Tibial nerve (tissue), 4 donors: ENCODE measurements at regions not wholly inside any gene's neighbourhood (a gene's known extent, or its start where the extent isn't known, plus 50 kb on each side); places are given as distances from the start of the nearest gene placed in this dataset.

Source experiments
- DNase-seq, 2 donors: peaks; one replicate each; pipeline ENCODE4 v3.0.0-alpha.2; 2019; ENCODE audit warnings: low spot score in 2 of 2
- H3K27ac ChIP-seq, 4 donors: fragments of 200-600 bp; sonication (generic) in 3 of 4; one replicate each; pipeline ENCODE4 v1.5.1; 2017 to 2019; ENCODE audit warnings: mild to moderate bottlenecking in 1 of 4
- H3K27me3 ChIP-seq, 2 donors: fragments of 200-600 bp; sonication (generic) in 1 of 2; one replicate each; pipeline versions ENCODE4 v1.5.1 to v1.6.0; 2017 to 2019
- H3K36me3 ChIP-seq, 3 donors: fragments of 200-600 bp; sonication (generic); one replicate each; pipeline ENCODE4 v1.5.1; 2018 to 2019
- H3K4me1 ChIP-seq, 4 donors: fragments of 200-600 bp; sonication (generic) in 3 of 4; one replicate each; pipeline ENCODE4 v1.5.1; 2017 to 2019
- H3K4me3 ChIP-seq, 4 donors: fragments of 200-600 bp; sonication (generic) in 3 of 4; one replicate each; pipeline ENCODE4 v1.5.1; 2017 to 2019; ENCODE audit warnings: mild to moderate bottlenecking in 1 of 4, moderate library complexity in 1 of 4
- H3K9me3 ChIP-seq, 4 donors: fragments of 200-600 bp; sonication (generic) in 3 of 4; one replicate each; pipeline ENCODE4 v1.5.1; 2017 to 2019
- EP300 ChIP-seq, 2 donors: sonication (generic); formaldehyde crosslinking; IDR thresholded peaks; one replicate each; pipeline ENCODE4 v1.6.1; 2017; ENCODE audit warnings: antibody characterized with exemption in 2 of 2, mild to moderate bottlenecking in 1 of 2
- POLR2A ChIP-seq, 2 donors: fragments of 450-650 bp; IDR thresholded peaks; one replicate each; pipeline ENCODE4 v1.6.1; 2017; ENCODE audit warnings: antibody characterized with exemption in 2 of 2, mild to moderate bottlenecking in 2 of 2, moderate library complexity in 2 of 2
- WGBS, 2 donors: methylation state at CpG; one replicate each; pipeline ENCODE4 v1.1.5; 2018; 5-methylcytosine and 5-hydroxymethylcytosine counted together
- TF ChIP-seq, protein P1 (sequence below), 5 experiments: fragments of 200-600 bp in 3 of 5; fragments of 450-650 bp in 2 of 5; sonication (generic) in 3 of 5; IDR thresholded peaks; one replicate each; pipeline ENCODE4 v1.5.1; 2016 to 2019; ENCODE audit warnings: antibody characterized with exemption in 5 of 5, mild to moderate bottlenecking in 3 of 5, moderate library complexity in 2 of 5

- no peaks in the 10 kb centered on the region for H3K27me3 ChIP-seq
- 89 to 91% methylated on average over 2 of the region's 2 CpGs for whole genome bisulfite sequencing, 2 donors
- no peak overlapping the region for H3K27ac ChIP-seq
- no peaks in the 10 kb centered on the region for H3K4me1 ChIP-seq
- DNase-seq, result no peak
- no peaks in the 10 kb centered on the region for H3K9me3 ChIP-seq
- no peak for TF ChIP-seq EP300 (IDR thresholded peaks at IDR 0.05)
- no peak for TF ChIP-seq POLR2A (IDR thresholded peaks at IDR 0.05)
- TF ChIP-seq, protein P1, sequence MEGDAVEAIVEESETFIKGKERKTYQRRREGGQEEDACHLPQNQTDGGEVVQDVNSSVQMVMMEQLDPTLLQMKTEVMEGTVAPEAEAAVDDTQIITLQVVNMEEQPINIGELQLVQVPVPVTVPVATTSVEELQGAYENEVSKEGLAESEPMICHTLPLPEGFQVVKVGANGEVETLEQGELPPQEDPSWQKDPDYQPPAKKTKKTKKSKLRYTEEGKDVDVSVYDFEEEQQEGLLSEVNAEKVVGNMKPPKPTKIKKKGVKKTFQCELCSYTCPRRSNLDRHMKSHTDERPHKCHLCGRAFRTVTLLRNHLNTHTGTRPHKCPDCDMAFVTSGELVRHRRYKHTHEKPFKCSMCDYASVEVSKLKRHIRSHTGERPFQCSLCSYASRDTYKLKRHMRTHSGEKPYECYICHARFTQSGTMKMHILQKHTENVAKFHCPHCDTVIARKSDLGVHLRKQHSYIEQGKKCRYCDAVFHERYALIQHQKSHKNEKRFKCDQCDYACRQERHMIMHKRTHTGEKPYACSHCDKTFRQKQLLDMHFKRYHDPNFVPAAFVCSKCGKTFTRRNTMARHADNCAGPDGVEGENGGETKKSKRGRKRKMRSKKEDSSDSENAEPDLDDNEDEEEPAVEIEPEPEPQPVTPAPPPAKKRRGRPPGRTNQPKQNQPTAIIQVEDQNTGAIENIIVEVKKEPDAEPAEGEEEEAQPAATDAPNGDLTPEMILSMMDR (IDR thresholded peaks at IDR 0.05), result no peak
- H3K4me3 ChIP-seq, result no peak overlapping the region
- no peaks in the 10 kb centered on the region for H3K36me3 ChIP-seq
Measured at GRCh38 chr1:219732814-219733491, 120.0 kb upstream of the ZC3H11B start.

DNA sequence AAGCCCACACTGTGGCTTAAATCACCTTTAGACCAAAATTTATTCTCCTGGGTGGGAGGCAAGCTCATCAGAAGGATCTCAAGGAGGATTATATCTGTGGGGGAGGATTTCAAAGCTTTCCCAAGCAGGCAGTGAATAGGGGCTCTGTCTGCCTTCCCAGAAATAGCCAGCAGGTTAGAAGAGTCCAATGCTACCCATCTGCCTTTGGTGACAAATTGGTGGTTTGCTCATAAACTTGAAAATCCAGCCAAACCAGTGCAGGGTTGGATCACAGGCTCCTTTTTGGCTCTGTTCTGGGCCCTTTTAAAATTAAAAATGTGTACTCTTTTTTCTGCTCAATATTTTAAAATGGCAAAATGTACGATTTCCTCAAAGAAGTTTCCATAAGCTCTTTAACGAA lies 118.9 kb upstream of the ZC3H11B start:
- H3K27ac ChIP-seq, result no peak overlapping the region

DNA sequence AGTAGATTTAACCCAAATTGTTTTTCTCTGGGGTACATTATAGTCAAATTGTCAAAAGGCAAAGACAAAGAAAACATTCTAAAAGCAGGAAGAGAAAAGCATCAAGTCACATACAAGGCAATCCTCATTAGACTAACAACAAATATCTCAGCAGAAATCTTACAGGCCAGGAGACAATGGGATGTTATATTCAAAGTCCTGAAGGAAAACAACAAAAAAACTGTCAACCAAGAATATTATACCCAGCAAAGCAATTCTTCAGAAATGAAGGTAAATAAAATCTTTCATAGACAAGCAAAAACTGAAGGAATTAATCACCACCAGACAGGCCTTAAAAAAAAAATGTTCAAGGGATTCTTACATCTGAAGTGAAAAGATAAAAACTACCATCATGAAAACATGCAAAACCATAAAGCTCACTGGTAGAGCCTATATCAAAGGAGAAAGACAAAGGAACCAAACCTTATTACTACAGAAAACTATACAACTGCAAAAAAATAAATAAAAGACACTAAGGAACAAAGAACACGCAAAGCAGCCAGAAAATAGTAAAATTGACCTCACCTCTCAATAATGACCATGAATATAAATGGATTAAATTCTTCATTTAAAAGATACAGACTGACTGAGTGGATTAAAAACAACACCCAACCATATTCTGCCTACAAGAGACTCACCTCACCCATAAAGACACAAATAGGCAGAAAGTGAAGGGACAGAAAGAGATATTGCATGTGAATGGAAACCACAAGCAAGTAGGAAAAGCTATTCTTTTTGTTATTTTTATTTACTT lies 113.8 kb upstream of the ZC3H11B start:
- TF ChIP-seq, protein P1 (IDR thresholded peaks at IDR 0.05), result no peak
- TF ChIP-seq EP300 (IDR thresholded peaks at IDR 0.05) (no peak), POLR2A (IDR thresholded peaks at IDR 0.05) (no peak)
- no peak for DNase-seq
- no peaks in the 10 kb centered on the region for H3K36me3 ChIP-seq
- WGBS, 2 donors, result 88 to 96% methylated on average over 1 of the region's 1 CpG
- no peak overlapping the region for H3K27ac ChIP-seq
- peaks cover 0 to 31% (median 8%) of the 10 kb centered on the region in 4 donors for H3K9me3 ChIP-seq
- H3K4me3 ChIP-seq, result no peak overlapping the region
- H3K4me1 ChIP-seq, result no peaks in the 10 kb centered on the region
- no peaks in the 10 kb centered on the region for H3K27me3 ChIP-seq

More for the DNA sequence above, 118.9 kb upstream of the ZC3H11B start:
- Histone ChIP-seq H3K4me3 (no peak overlapping the region), H3K9me3 (peaks cover 0 to 7% (median under 1%) of the 10 kb centered on the region in 4 donors), H3K4me1 (no peaks in the 10 kb centered on the region), H3K27me3 (no peaks in the 10 kb centered on the region), H3K36me3 (no peaks in the 10 kb centered on the region)
- DNase-seq, result no peak
- TF ChIP-seq EP300 (IDR thresholded peaks at IDR 0.05) (no peak), POLR2A (IDR thresholded peaks at IDR 0.05) (no peak)
- TF ChIP-seq, protein P1 (IDR thresholded peaks at IDR 0.05), result no peak
- WGBS, 2 donors, result 72 to 77% methylated on average over 2 of the region's 2 CpGs

GRCh38 chr1:219724440-219724839 lies 111.5 kb upstream of the ZC3H11B start:
- 77 to 100% methylated on average over 4 to 5 of the region's 5 CpGs for WGBS, 2 donors
- Histone ChIP-seq H3K4me3 (no peak overlapping the region), H3K36me3 (no peaks in the 10 kb centered on the region), H3K27me3 (no peaks in the 10 kb centered on the region), H3K4me1 (no peaks in the 10 kb centered on the region), H3K9me3 (peaks cover 0 to 31% (median 8%) of the 10 kb centered on the region in 4 donors), H3K27ac (no peak overlapping the region)
- TF ChIP-seq POLR2A (IDR thresholded peaks at IDR 0.05), result no peak
- no peak for TF ChIP-seq EP300 (IDR thresholded peaks at IDR 0.05)
- TF ChIP-seq, protein P1 (IDR thresholded peaks at IDR 0.05), result no peak
- DNase-seq, result no peak

GRCh38 chr1:219717536-219717935 lies 104.6 kb upstream of the ZC3H11B start:
- DNase-seq, result no peak
- H3K27ac ChIP-seq, result no peak overlapping the region
- no peak overlapping the region for H3K4me3 ChIP-seq
- TF ChIP-seq, protein P1 (IDR thresholded peaks at IDR 0.05), result no peak
- TF ChIP-seq EP300 (IDR thresholded peaks at IDR 0.05) (no peak), POLR2A (IDR thresholded peaks at IDR 0.05) (no peak)
- no peaks in the 10 kb centered on the region for H3K36me3 ChIP-seq
- H3K4me1 ChIP-seq, result no peaks in the 10 kb centered on the region
- no peaks in the 10 kb centered on the region for H3K27me3 ChIP-seq
- no peaks in the 10 kb centered on the region for H3K9me3 ChIP-seq
- 90 to 91% methylated on average over 5 of the region's 5 CpGs for WGBS, 2 donors
